ENCODE measurements at regions not wholly inside any gene's neighbourhood (a gene's known extent, or its start where the extent isn't known, plus 50 kb on each side); places are given as distances from the start of the nearest gene placed in this dataset.
A peak's percentile ranks its signal among the peaks of the same experiment; 100 is the strongest.

DNA sequence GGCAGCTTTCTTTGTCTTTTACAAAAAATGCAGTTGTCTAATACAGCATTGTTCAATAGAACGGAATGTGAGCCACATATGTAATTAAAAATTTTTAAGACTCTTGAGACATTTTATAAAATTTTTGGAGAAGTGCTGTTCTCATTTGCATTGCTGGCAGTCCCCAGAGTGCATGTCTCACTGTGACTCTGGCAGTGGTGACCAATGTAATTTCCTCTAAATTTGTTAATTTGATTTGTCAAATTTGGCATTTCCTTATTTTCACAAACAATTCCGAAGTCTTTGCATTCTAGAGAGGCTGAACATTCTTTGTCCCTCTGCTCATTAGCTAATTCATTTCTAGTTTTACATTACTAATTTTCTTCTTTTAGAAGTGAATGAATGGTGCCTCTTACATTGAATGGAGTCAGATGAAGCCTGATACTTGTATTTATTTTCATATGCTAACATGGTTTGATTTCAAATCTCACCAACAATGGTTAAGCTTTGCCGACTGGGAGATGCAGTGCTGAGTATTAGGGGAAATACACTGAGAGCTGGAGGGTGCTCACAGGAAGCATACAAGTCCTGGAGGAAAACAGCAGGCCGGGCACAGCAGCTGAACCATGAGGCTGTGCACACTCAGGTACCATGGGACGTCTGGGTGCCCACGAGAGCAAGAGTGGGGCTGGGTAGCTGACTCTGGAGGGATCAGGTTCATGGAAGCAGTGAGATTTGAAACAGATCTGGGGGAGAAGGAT lies 68.5 kb upstream of the ARMC2 start:
- DNase-seq: peak; percentile 36

DNA sequence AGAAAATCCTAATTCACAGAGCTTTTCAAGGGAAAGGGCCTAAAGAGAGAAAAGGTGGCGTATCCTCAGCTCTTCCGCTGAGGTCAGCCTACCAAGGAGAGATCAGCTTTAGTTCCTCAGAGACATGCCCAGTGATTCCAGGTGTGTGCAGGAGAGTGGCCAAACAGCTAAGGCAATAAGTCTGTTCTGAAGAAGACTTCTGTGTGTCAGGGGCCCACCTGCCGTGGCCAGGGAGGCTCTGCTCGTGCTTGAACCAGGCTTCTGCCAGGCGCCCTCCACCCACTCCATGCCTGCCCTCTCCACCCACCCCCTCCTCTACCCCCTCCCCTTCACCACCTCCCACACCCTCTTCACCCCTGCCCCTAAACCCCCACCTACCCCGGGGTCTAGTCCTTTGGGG lies 67.4 kb upstream of the ARMC2 start:
- no peak for DNase-seq

DNA sequence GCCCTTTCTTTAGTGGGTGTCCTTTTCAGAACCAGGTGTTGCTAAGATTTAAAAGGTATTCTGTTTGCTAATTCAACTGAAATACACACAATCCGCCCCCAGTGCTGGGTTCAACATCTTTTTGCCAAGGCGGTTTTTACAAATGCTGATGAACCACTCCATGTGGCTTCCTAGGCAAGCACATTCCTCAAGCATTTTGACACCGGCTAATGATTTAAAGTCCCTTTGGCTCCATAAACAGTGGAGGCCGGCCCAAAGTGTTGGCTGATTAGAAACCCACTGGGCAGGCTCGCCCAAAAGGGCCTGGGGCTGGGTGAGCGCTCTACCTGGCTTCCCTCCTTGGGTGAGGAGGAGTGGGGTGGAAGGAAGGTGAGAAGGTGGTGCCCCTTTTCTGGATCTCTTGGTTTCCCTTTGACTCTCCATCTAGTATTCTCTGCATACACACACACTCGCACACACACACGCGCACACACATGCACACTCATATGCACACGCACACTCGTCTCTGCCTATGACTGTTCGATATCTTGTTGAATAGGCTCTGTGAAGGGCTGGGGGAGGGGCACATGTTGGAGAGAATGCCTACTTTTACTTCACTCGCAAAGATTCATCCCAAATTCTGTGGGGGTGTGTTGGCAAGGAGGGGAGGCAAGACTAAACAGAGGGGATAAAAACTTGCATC lies 66.7 kb upstream of the ARMC2 start:
- DNase-seq: peak; percentile 63

DNA sequence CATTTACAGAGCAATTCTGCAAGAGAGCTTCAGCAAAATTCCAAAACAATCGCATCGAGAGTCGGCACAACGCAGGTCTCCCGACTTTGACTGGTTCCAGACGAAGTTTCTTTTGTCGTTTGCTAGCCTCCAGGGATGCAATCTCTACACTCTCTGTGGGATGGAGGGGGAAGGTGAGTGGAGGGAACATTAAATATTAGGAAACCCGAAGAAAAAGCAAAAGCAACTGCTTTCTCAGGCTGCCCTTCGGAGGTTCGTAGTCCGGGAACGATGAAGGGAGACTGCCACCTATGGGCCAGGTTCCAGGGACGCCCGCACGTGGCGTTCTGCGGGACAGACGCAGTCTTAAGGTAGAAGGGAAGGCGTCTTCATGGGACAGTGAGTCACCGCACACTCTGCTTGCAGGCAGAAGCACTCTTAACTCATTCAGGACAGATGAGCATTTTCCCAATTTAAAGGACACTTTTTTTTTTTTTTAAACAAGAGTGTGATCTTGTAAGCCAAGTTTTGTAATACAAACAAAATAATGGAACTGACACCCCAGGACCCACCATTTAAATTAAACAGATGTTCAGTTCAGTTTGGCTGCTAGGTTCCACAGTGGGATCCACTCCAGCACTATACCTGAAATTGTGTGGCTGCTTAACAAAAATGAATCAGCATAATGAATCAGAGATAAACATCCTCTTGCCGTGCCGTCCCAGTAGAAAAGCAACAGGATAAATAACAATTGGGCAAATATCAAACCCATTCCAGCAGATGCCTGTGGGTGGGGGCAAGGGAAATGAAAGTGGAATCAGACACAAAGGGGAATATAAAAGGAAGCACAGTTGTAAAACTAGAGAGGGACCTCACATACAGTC lies 65.8 kb upstream of the ARMC2 start:
- peak; percentile 93 for DNase-seq

DNA sequence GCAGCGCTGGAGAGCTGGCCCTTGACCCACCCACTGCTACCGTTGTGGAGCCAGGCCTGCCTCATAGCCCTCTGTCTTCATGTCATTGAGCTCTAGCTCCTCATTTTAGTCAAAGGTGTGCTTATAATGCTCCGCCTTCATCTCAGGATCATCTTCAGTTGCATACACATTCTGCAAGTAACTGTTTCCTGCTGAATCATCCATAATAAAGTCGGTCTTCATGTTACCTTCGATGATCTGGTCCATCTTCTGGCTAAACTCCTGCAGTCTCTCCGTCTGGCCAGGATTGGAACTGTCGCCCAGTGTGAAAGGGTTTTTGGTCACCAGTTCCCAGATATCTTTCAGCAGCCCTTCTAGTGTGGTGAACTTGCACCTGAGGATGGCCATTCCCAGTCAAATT lies 62.6 kb upstream of the ARMC2 start:
- no peak for DNase-seq

DNA sequence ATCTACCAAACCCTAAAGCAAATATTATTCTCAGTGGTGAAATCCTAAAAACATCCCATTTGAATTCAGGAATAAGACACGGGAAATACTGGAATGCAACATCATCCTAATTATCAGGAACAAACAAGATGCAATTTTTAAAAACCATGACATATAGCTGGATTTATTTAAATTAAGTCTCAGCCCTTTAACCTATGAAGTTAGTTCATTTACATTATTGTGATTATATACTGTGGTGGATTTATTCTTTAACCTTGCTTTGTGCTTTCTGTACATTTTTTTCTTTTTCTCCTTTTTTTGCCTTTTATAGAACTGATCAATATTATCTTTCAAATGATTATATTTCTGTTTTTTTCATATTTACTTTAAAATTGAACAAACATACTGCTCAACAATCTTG lies 59.8 kb upstream of the ARMC2 start:
- no peak for DNase-seq

DNA sequence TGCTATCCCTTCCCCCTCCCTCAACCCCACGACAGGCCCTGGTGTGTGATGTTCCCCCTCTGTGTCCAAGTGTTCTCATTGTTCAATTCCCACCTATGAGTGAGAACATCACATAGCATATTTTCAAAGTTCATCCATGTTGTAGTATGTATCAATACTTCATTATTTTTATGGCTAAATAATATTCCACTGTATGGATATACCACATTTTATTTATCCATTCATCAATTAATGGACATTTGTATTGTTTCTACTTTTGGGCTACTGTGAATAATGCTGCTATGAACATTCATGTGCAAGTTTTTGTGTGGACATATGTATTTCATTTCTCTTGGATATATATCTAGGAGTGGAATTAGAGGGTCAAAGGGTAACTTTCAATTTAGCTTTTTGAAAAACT lies 58.7 kb upstream of the ARMC2 start:
- no peak for DNase-seq

DNA sequence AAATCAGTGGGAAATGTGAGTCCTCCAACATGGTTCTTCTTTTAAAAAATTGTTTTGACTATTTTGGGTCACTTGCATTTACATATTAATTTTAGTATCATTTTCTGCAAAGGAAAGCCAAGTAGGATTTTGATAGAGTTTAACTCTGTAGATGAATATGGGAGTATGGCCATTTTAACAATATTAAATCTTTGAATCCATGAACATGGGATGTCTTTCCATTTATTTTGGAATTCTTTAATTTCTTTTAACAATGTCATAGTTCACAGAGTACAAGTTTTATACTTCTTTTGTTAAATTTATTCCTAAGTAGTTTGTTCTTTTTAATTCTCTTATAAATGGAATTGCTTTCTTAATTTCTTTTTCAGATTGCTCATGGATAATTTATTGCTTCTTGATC lies 56.5 kb upstream of the ARMC2 start:
- DNase-seq: no peak

DNA sequence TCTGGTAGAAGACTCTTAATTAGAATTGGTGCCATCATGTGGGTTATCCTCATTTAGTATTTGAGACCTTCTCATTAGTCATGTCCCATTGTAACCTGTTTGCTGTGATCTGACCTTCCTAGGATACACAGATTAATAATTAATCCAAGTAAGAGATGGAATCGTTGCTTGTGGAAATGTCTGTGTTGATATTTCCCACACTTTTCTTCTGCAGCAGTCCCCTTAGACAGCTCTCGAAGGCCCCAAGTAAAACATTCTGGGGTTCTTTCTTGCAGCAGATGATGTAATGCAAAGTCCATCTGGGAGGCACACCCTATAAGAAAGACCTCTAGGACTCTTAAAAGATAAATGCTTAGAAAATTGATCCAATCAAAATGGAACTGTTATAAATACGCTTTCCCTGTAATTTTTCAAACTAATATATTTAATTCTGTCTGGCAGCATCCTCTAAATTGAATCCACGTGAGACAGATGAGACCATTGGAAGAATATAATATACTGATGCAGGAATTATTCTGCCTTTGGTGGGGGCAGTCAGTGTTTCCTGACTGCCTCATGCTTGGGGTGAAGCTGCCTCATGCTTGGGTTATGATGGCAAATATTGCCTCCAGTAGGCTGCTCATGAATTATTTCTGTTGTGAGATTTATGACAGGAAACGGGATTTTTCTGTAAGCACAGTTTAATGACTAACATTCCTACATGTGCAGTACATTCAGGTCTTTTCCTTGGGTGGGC lies 54.5 kb upstream of the ARMC2 start:
- no peak for DNase-seq

DNA sequence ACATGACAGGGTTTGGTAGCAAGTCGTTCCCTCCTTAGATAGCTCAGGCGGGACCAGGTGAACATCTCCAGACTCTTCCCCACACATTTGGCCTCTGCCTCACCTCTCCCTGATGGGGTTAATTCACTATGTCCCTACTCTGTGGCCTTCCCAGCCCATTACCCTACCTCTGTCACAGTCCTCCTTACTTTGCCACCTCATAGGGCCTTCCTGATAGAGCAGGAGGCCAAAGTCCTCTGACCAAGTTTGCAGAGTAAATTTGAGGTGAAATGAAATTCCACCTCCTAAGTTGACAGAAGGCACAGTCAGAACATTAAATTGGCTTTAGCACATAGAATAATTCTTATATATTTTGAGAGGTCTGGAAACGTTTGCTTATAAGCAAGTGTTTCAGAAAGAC lies 53.1 kb upstream of the ARMC2 start:
- no peak for DNase-seq

DNA sequence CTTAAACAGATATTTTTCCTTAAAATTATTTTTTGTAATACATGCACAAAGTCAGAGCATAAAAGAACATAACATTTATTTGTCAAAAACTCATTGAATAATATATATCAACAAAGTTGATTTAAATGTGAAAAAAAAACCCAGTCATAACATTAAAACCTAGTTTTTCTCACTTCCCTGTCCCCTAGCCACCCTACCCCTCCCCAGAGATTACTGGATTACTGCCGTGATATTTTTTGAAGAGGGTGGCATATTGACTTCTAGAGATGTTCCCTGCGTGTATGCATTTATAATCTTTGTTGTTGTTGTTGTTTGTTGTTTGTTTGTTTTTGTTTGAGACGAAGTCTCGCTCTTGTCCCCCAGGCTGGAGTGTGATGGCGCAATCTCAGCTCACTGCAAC lies 52.4 kb upstream of the ARMC2 start:
- DNase-seq: no peak

DNA sequence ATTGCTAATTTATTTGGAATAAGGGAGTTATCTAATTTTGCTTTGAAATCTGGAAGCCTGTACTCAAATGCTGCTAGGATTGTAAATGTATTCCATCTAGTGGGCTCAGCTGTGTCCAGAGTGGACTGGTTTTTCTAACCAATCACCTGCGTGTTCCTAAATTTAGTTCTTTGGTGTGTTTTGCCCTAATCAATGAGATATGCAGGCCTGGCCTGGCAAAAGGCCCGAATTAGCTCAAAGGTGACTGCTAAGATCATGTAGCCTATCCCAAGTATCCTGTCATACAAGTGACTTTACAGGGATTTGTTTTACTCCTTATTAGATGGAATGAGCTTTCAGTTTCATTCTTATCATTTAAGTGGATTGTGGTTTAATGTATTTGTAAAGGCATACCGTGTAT lies 51.3 kb upstream of the ARMC2 start:
- DNase-seq: no peak

DNA sequence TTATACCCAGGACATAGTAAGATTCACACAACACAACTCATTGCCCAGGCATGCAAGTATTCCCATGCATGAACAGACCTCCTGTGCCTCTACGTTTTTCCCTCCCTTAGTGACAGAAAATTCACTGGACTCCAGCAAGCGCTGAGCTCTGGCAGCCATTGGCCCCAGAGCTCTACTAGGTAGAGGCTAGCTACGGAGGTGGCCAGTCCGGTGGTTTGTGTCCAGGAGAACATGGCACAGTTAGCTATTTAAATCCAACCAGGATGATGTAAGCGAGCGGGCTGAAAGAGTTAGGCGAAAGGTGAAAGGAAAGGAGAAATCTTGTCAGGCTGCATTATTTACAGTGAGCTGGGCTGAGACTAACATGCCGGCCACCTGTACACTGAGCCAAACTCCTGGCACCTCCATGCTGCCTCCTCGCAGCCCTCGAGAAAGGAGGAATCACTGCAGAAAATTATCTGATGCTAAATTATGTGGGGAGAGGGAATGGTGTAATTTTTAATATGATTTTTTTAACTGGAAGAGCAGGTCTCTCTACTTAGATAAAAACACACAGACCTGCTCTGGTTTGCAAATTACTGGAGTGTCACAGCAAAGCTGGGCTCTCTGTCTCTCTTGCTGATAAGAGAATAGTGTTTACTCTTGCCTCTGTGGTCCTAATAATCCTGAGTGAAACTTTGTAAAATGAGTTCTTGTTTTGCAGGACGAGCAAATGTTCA lies 50.1 kb upstream of the ARMC2 start:
- no peak for DNase-seq

All from NCI-H69 (cell line).